Uterus (tissue), 2 donors: ENCODE measurements at regions not wholly inside any gene's neighbourhood (a gene's known extent, or its start where the extent isn't known, plus 50 kb on each side); places are given as distances from the start of the nearest gene placed in this dataset.

Source experiments
- CTCF ChIP-seq, 4 experiments: fragments of 200-600 bp in 2 of 4; fragments of 450-650 bp in 2 of 4; sonication (generic) in 2 of 4; IDR thresholded peaks; one replicate each; pipeline ENCODE4 v1.5.1; 2016 to 2019; ENCODE audit warnings: antibody characterized with exemption in 4 of 4, mild to moderate bottlenecking in 2 of 4, moderate library complexity in 1 of 4
- POLR2A ChIP-seq, 2 donors: fragments of 450-650 bp; IDR thresholded peaks; one replicate each; pipeline ENCODE4 v1.6.1; 2016; ENCODE audit warnings: antibody characterized with exemption in 2 of 2, mild to moderate bottlenecking in 1 of 2, moderate library complexity in 1 of 2

GRCh38 chr20:52465991-52466390, 274.4 kb upstream of the ZFP64 start:
- TF ChIP-seq CTCF (IDR thresholded peaks at IDR 0.05) (no peak), POLR2A (IDR thresholded peaks at IDR 0.05) (no peak)
